ENCODE measurements at regions not wholly inside any gene's neighbourhood (a gene's known extent, or its start where the extent isn't known, plus 50 kb on each side); places are given as distances from the start of the nearest gene placed in this dataset.
"Not testable (repeated sequence)": the region's sequence is repeated elsewhere in the genome, so short reads cannot be mapped to it uniquely, and the experiment has no call there.

DNA sequence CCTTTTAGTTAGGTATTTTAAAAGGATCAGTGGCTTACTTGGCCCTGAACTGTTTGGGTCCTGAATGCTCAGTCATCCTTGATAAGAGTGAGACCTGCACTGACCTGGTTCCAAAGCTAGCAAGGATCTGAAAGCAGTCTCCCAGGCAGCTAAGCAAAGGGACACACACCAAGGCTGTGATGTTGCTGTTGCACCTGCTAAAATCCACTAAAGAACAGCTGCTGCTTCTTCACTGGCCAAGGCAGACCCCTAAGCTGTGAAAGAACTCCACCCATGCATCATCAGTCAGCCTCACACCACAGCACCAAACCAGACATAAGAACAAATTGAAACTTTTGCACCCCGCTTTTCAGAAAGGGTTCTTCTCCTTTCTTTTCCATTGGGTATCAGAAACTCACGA lies 213.4 kb upstream of the STT3B start:
- no peak overlapping the region for H2AFZ ChIP-seq
- H4K20me1 ChIP-seq (ENCODE audit: insufficient read depth), result no peaks in the 10 kb centered on the region
- no peaks in the 10 kb centered on the region for H3F3A ChIP-seq (ENCODE audit: insufficient read depth, low read depth)
- H3K4me3 ChIP-seq, result no peak overlapping the region
- CTCF ChIA-PET, result no interaction called here
- intact Hi-C loops (cut with micrococcal nuclease; ENCODE audit: unreplicated experiment), result no loop called here
- no peak for DNase-seq
- H3K9me2 ChIP-seq (ENCODE audit: insufficient read depth), result no peaks in the 10 kb centered on the region
- H3K79me2 ChIP-seq (ENCODE audit: low read depth), result no peaks in the 10 kb centered on the region
- H3K4me1 ChIP-seq (replicated peaks; ENCODE audit: insufficient read depth), result no peaks in the 10 kb centered on the region
- no peaks in the 10 kb centered on the region for H3K9me3 ChIP-seq (ENCODE audit: insufficient read depth, low read depth)
- no peak overlapping the region for H3K27ac ChIP-seq
- POLR2A ChIA-PET (ENCODE audit: unreplicated experiment), result no interaction called here
- H3K27me3 ChIP-seq (ENCODE audit: insufficient read depth, low read depth), result no peaks in the 10 kb centered on the region
- no peaks in the 10 kb centered on the region for H3K36me3 ChIP-seq (ENCODE audit: low read depth)
- no peak for TF ChIP-seq EZH2 (IDR thresholded peaks at IDR 0.05; ENCODE audit: low read depth)
- no peak for TF ChIP-seq CTCF (conservative IDR thresholded peaks at IDR 0.05)
- no TSS peak for BruUV-seq (replicated peaks)
- H3K4me2 ChIP-seq, result no peak overlapping the region

- CTCF ChIA-PET, result no interaction called here
- no peaks in the 10 kb centered on the region for H3K9me2 ChIP-seq (ENCODE audit: insufficient read depth)
- TF ChIP-seq EZH2 (IDR thresholded peaks at IDR 0.05; ENCODE audit: low read depth) (no peak), CTCF (conservative IDR thresholded peaks at IDR 0.05) (no peak)
- H3K27ac ChIP-seq, result no peak overlapping the region
- H3K4me3 ChIP-seq, result no peak overlapping the region
- POLR2A ChIA-PET (ENCODE audit: unreplicated experiment), result no interaction called here
- H3K4me1 ChIP-seq (replicated peaks; ENCODE audit: insufficient read depth), result no peaks in the 10 kb centered on the region
- no peak overlapping the region for H3K4me2 ChIP-seq
- no peak for DNase-seq
- no peaks in the 10 kb centered on the region for H3K9me3 ChIP-seq (ENCODE audit: insufficient read depth, low read depth)
- no peaks in the 10 kb centered on the region for H3K36me3 ChIP-seq (ENCODE audit: low read depth)
- intact Hi-C loops (cut with micrococcal nuclease; ENCODE audit: unreplicated experiment), result no loop called here
- H3F3A ChIP-seq (ENCODE audit: insufficient read depth, low read depth), result no peaks in the 10 kb centered on the region
- no peak overlapping the region for H2AFZ ChIP-seq
- no peaks in the 10 kb centered on the region for H4K20me1 ChIP-seq (ENCODE audit: insufficient read depth)
- BruUV-seq (replicated peaks), result no TSS peak
- no peaks in the 10 kb centered on the region for H3K27me3 ChIP-seq (ENCODE audit: insufficient read depth, low read depth)
- no peaks in the 10 kb centered on the region for H3K79me2 ChIP-seq (ENCODE audit: low read depth)
Measured at GRCh38 chr3:31321620-31322019, 211.1 kb upstream of the STT3B start.

DNA sequence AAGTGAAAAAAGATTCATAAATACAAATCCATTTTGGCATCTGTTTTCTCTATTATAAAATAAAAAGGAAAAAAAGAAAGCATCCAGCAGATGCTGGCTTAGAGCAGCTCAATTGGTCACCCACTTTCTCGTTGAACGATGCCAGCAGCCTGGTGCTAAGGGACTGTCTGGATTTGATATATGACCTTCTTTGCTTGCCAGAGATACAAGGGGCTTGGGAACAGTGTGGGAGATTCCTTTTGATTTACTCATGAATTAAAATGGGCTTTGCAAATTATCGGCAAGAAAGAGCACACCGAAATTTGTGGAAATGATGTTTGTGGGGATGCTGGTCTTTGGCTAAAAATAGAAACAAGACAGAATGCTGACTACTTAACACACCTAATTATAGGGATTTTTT lies 210.3 kb upstream of the STT3B start:
- no peaks in the 10 kb centered on the region for H4K20me1 ChIP-seq (ENCODE audit: insufficient read depth)
- ChIA-PET CTCF (no interaction called here), POLR2A (ENCODE audit: unreplicated experiment) (no interaction called here)
- H3K27ac ChIP-seq, result no peak overlapping the region
- H3K9me2 ChIP-seq (ENCODE audit: insufficient read depth), result no peaks in the 10 kb centered on the region
- TF ChIP-seq EZH2 (IDR thresholded peaks at IDR 0.05; ENCODE audit: low read depth) (no peak), CTCF (conservative IDR thresholded peaks at IDR 0.05) (no peak)
- no peaks in the 10 kb centered on the region for H3K79me2 ChIP-seq (ENCODE audit: low read depth)
- no peak for DNase-seq
- BruUV-seq (replicated peaks), result no TSS peak
- H3K27me3 ChIP-seq (ENCODE audit: insufficient read depth, low read depth), result no peaks in the 10 kb centered on the region
- H3K4me3 ChIP-seq, result no peak overlapping the region
- H3K36me3 ChIP-seq (ENCODE audit: low read depth), result no peaks in the 10 kb centered on the region
- no peaks in the 10 kb centered on the region for H3K9me3 ChIP-seq (ENCODE audit: insufficient read depth, low read depth)
- H3K4me2 ChIP-seq, result no peak overlapping the region
- no peak overlapping the region for H2AFZ ChIP-seq
- H3K4me1 ChIP-seq (replicated peaks; ENCODE audit: insufficient read depth), result no peaks in the 10 kb centered on the region
- H3F3A ChIP-seq (ENCODE audit: insufficient read depth, low read depth), result no peaks in the 10 kb centered on the region
- intact Hi-C loops (cut with micrococcal nuclease; ENCODE audit: unreplicated experiment), result no loop called here

GRCh38 chr3:31327826-31328357 lies 204.8 kb upstream of the STT3B start:
- H3K27me3 ChIP-seq (ENCODE audit: insufficient read depth, low read depth); H4K20me1 ChIP-seq (ENCODE audit: insufficient read depth); CTCF ChIA-PET; H2AFZ ChIP-seq; H3K27ac ChIP-seq; intact Hi-C loops (cut with micrococcal nuclease; ENCODE audit: unreplicated experiment); H3F3A ChIP-seq (ENCODE audit: insufficient read depth, low read depth); H3K4me1 ChIP-seq (replicated peaks; ENCODE audit: insufficient read depth); H3K4me3 ChIP-seq; H3K9me2 ChIP-seq (ENCODE audit: insufficient read depth); POLR2A ChIA-PET (ENCODE audit: unreplicated experiment); H3K4me2 ChIP-seq; BruUV-seq (replicated peaks); H3K79me2 ChIP-seq (ENCODE audit: low read depth); H3K36me3 ChIP-seq (ENCODE audit: low read depth); DNase-seq; H3K9me3 ChIP-seq (ENCODE audit: insufficient read depth, low read depth): not testable (repeated sequence)
